ENCODE measurements at regions not wholly inside any gene's neighbourhood (a gene's known extent, or its start where the extent isn't known, plus 50 kb on each side); places are given as distances from the start of the nearest gene placed in this dataset.

GRCh38 chr6:54588176-54588575, 258.4 kb upstream of the FAM83B start:
- Histone ChIP-seq H3K27ac (no peak overlapping the region), H3K36me3 (no peaks in the 10 kb centered on the region), H3K4me3 (no peak overlapping the region), H3K9me3 (no peaks in the 10 kb centered on the region), H3K4me1 (no peaks in the 10 kb centered on the region), H3K27me3 (no peaks in the 10 kb centered on the region)
- 81 to 94% methylated on average over 1 of the region's 1 CpG for WGBS, 2 donors
- intact Hi-C loops (cut with DNase I), result no loop called here
- DNase-seq, result no peak
- TF ChIP-seq POLR2AphosphoS5 (IDR thresholded peaks at IDR 0.05), result no peak
- TF ChIP-seq EP300 (IDR thresholded peaks at IDR 0.05), result no peak
- no peak for TF ChIP-seq POLR2A (IDR thresholded peaks at IDR 0.05)
- no peak for TF ChIP-seq CTCF (IDR thresholded peaks at IDR 0.05)

GRCh38 chr6:54595844-54596243, 250.7 kb upstream of the FAM83B start:
- Histone ChIP-seq H3K36me3 (no peaks in the 10 kb centered on the region), H3K9me3 (no peaks in the 10 kb centered on the region), H3K4me3 (no peak overlapping the region), H3K27me3 (no peaks in the 10 kb centered on the region), H3K27ac (no peak overlapping the region), H3K4me1 (no peaks in the 10 kb centered on the region)
- WGBS, 2 donors, result 80 to 87% methylated on average over 3 of the region's 3 CpGs
- no peak for DNase-seq
- TF ChIP-seq EP300 (IDR thresholded peaks at IDR 0.05), result no peak
- TF ChIP-seq POLR2AphosphoS5 (IDR thresholded peaks at IDR 0.05), result no peak
- no peak for TF ChIP-seq POLR2A (IDR thresholded peaks at IDR 0.05)
- no peak for TF ChIP-seq CTCF (IDR thresholded peaks at IDR 0.05)
- intact Hi-C loops (cut with DNase I), result no loop called here

GRCh38 chr6:54598787-54599313, 247.7 kb upstream of the FAM83B start:
- TF ChIP-seq CTCF (IDR thresholded peaks at IDR 0.05), result no peak
- no peak for TF ChIP-seq EP300 (IDR thresholded peaks at IDR 0.05)
- no peak for DNase-seq
- Histone ChIP-seq H3K27ac (no peak overlapping the region), H3K9me3 (no peaks in the 10 kb centered on the region), H3K27me3 (no peaks in the 10 kb centered on the region), H3K4me3 (no peak overlapping the region), H3K4me1 (peaks cover 0 to 4% (median 0%) of the 10 kb centered on the region in 4 donors), H3K36me3 (no peaks in the 10 kb centered on the region)
- intact Hi-C loops (cut with DNase I), result no loop called here
- WGBS, 2 donors, result 91 to 93% methylated on average over 5 of the region's 5 CpGs

- Histone ChIP-seq H3K27me3 (no peaks in the 10 kb centered on the region), H3K4me1 (peaks cover 0 to 4% (median 0%) of the 10 kb centered on the region in 4 donors), H3K36me3 (no peaks in the 10 kb centered on the region), H3K4me3 (no peak overlapping the region), H3K27ac (no peak overlapping the region), H3K9me3 (no peaks in the 10 kb centered on the region)
- 42 to 67% methylated on average over 3 of the region's 3 CpGs for WGBS, 2 donors
- intact Hi-C loops (cut with DNase I), result no loop called here
- no peak for DNase-seq
- no peak for TF ChIP-seq POLR2AphosphoS5 (IDR thresholded peaks at IDR 0.05)
- TF ChIP-seq CTCF (IDR thresholded peaks at IDR 0.05), result no peak
- TF ChIP-seq POLR2A (IDR thresholded peaks at IDR 0.05), result no peak
Observed at GRCh38 chr6:54601600-54602300, 244.8 kb upstream of the FAM83B start.

GRCh38 chr6:54602591-54602990, 244.0 kb upstream of the FAM83B start:
- 90% methylated on average over 3 of the region's 3 CpGs for WGBS, 2 donors
- no peaks in the 10 kb centered on the region for H3K27me3 ChIP-seq
- H3K9me3 ChIP-seq, result no peaks in the 10 kb centered on the region
- no peaks in the 10 kb centered on the region for H3K36me3 ChIP-seq
- H3K4me3 ChIP-seq, result no peak overlapping the region
- DNase-seq, result no peak
- no peak overlapping the region for H3K27ac ChIP-seq
- peaks cover 0 to 4% (median 0%) of the 10 kb centered on the region in 4 donors for H3K4me1 ChIP-seq
- no peak for TF ChIP-seq EP300 (IDR thresholded peaks at IDR 0.05)
- TF ChIP-seq CTCF (IDR thresholded peaks at IDR 0.05), result no peak
- no peak for TF ChIP-seq POLR2AphosphoS5 (IDR thresholded peaks at IDR 0.05)
- no peak for TF ChIP-seq POLR2A (IDR thresholded peaks at IDR 0.05)
- intact Hi-C loops (cut with DNase I), result no loop called here
